Progenitor cell of endocrine pancreas (in vitro differentiated cells): ENCODE measurements at regions not wholly inside any gene's neighbourhood (a gene's known extent, or its start where the extent isn't known, plus 50 kb on each side); places are given as distances from the start of the nearest gene placed in this dataset.

Experiments used
- DNase-seq: peaks from one replicate; pipeline ENCODE4 v3.0.0; 2021; ENCODE audit warnings: low spot score; ENCODE audit not compliant: unreplicated experiment
- H3K27ac Mint-ChIP-seq: 2 replicates; pipeline ENCODE4 v1.8.0; 2021; ENCODE audit warnings: mild to moderate bottlenecking, moderate library complexity, mixed read lengths
- H3K27me3 Mint-ChIP-seq: 2 replicates; pipeline ENCODE4 v1.8.0; 2021; ENCODE audit warnings: mixed read lengths
- H3K36me3 Mint-ChIP-seq: 2 replicates; pipeline ENCODE4 v1.8.0; 2022; ENCODE audit warnings: mixed read lengths; ENCODE audit not compliant: insufficient read depth
- H3K4me1 Mint-ChIP-seq: 2 replicates; pipeline ENCODE4 v1.8.0; 2021; ENCODE audit warnings: low read depth, mixed read lengths
- H3K4me3 Mint-ChIP-seq: 2 replicates; pipeline ENCODE4 v1.8.0; 2021; ENCODE audit warnings: low read depth, mild to moderate bottlenecking, moderate library complexity, mixed read lengths
- H3K9me3 Mint-ChIP-seq: 2 replicates; pipeline ENCODE4 v1.8.0; 2021; ENCODE audit warnings: low read depth, mixed read lengths
- TF ChIP-seq, protein P1 (sequence below): fragments of 200-600 bp; sonication (generic); IDR thresholded peaks from one replicate; pipeline ENCODE4 v1.5.0; 2021; ENCODE audit warnings: antibody characterized with exemption, mild to moderate bottlenecking; ENCODE audit not compliant: unreplicated experiment

DNA sequence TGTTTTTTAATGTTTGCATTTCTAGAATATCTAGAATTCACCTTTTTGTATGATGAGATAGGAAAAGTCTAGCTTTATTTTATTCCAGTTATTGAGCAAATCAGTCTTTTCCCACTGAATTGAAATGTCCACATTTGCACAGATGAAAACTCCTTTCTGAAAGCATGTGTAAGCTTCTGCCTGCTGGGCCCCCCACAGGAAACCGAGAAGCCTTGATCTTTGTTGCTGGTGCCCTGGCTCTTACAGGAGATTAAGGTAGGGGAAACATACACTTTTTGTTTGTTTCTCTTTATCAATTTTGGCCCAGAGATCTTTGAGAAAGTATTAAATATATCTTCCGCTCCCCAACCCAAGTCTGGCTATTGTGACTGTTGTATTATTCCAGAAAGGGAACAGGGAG lies 87.2 kb upstream of the GNAZ start:
- DNase-seq: no peak
- Mint-ChIP-seq H3K36me3 (no peaks in the 10 kb centered on the region), H3K4me3 (no peak overlapping the region), H3K9me3 (peaks cover 24% of the 10 kb centered on the region), H3K4me1 (peaks cover 3% of the 10 kb centered on the region), H3K27ac (no peak overlapping the region), H3K27me3 (peaks cover 12% of the 10 kb centered on the region)
- TF ChIP-seq, protein P1, sequence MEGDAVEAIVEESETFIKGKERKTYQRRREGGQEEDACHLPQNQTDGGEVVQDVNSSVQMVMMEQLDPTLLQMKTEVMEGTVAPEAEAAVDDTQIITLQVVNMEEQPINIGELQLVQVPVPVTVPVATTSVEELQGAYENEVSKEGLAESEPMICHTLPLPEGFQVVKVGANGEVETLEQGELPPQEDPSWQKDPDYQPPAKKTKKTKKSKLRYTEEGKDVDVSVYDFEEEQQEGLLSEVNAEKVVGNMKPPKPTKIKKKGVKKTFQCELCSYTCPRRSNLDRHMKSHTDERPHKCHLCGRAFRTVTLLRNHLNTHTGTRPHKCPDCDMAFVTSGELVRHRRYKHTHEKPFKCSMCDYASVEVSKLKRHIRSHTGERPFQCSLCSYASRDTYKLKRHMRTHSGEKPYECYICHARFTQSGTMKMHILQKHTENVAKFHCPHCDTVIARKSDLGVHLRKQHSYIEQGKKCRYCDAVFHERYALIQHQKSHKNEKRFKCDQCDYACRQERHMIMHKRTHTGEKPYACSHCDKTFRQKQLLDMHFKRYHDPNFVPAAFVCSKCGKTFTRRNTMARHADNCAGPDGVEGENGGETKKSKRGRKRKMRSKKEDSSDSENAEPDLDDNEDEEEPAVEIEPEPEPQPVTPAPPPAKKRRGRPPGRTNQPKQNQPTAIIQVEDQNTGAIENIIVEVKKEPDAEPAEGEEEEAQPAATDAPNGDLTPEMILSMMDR: no peak

DNA sequence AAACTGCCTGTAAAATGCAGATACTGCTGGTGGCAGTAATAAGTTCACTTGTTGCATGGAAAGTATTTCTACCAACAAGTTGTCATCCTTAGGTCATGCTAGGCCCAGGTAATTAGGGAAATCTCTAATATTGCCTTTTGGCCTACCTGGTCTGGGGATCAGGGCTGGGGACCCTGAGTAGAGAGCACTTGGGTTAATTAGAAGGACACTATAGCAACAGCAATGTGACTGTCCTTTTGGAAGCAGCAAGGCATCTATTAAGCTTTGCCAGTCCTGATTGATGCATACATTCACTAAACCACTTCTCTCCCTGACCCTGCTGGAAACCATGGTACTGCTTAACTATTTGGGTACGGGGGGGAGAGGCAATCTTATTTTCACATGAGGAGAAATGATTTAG lies 86.5 kb upstream of the GNAZ start:
- Mint-ChIP-seq H3K4me1 (peaks cover 3% of the 10 kb centered on the region), H3K27me3 (peaks cover 14% of the 10 kb centered on the region), H3K4me3 (no peak overlapping the region), H3K9me3 (peaks cover 24% of the 10 kb centered on the region), H3K36me3 (no peaks in the 10 kb centered on the region), H3K27ac (no peak overlapping the region)
- TF ChIP-seq, protein P1: no peak
- DNase-seq: no peak

DNA sequence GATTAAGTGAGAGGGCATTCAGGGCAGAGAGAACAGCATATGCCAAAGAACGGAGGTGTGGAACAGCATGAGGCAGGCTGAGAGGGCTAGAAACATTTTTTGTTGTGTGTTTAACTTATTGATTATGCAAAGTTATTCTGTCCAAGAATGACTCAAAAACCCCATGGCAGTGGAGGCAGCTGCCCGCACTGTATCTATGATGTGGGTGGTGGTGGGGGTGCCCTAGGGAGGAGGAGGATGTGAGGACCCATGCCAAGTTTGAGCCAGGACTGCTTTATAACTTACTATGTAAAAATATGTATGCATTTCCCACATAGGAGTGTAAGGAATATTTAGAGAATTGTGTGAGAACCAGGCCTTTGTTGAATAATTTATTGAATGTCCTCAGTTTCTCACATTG lies 85.4 kb upstream of the GNAZ start:
- Mint-ChIP-seq H3K27ac (no peak overlapping the region), H3K27me3 (peaks cover 15% of the 10 kb centered on the region), H3K4me3 (no peak overlapping the region), H3K4me1 (peaks cover 3% of the 10 kb centered on the region), H3K9me3 (peaks cover 17% of the 10 kb centered on the region), H3K36me3 (no peaks in the 10 kb centered on the region)
- TF ChIP-seq, protein P1: no peak
- DNase-seq: no peak

DNA sequence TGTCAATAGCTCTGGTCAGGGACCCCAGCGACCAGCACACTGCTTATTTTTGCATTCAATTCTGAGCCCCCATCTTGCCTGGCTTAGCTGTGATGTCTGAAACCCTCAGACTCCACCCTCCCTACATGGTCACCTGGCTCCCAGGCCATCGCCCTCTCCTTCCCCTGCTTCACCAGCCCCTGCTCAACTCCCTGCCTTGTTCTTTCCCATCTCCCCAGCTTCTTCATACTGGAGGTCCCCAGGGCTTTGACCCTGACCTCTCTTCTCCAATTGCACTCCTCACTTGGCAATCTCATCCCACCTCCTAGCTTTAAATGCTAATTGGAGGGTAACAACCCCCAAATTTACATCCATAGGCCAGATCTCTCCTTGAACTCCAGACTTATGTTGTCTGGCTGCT lies 84.3 kb upstream of the GNAZ start:
- H3K4me1 Mint-ChIP-seq: peaks cover 3% of the 10 kb centered on the region
- no peak overlapping the region for H3K4me3 Mint-ChIP-seq

DNA sequence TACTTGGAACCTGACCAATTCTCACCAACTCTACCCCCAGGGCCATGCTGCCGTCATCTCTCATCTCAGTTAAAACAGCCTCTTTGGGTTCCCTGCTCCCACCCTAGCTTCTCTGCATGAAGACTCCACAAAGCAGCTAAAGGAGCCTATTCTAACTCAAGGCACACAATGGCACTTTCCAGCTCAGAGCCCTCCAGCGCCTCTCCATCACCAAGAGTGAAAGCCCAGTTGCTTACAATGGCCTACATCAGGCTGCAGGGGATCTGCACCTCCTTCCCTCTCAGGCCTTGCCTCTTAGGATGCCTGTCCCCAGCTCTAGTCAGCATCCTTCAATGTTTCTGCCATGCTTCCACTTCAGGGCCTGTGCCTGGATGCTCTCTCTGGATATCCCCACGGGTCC lies 83.7 kb upstream of the GNAZ start:
- no peak for DNase-seq
- H3K4me1 Mint-ChIP-seq: peaks cover 3% of the 10 kb centered on the region
- peaks cover 9% of the 10 kb centered on the region for H3K9me3 Mint-ChIP-seq
- TF ChIP-seq, protein P1: no peak
- H3K27ac Mint-ChIP-seq: no peak overlapping the region
- no peak overlapping the region for H3K4me3 Mint-ChIP-seq
- no peaks in the 10 kb centered on the region for H3K36me3 Mint-ChIP-seq
- H3K27me3 Mint-ChIP-seq: peaks cover 15% of the 10 kb centered on the region

More for the DNA sequence above, 84.3 kb upstream of the GNAZ start:
- TF ChIP-seq, protein P1: no peak
- Mint-ChIP-seq H3K27ac (no peak overlapping the region), H3K27me3 (peaks cover 15% of the 10 kb centered on the region), H3K36me3 (no peaks in the 10 kb centered on the region), H3K9me3 (peaks cover 11% of the 10 kb centered on the region)
- no peak for DNase-seq
